GM06990 (cell line): ENCODE measurements at regions not wholly inside any gene's neighbourhood (a gene's known extent, or its start where the extent isn't known, plus 50 kb on each side); places are given as distances from the start of the nearest gene placed in this dataset.
"Not testable (repeated sequence)": the region's sequence is repeated elsewhere in the genome, so short reads cannot be mapped to it uniquely, and the experiment has no call there.

Source experiments
- DNase-seq: peaks from one replicate; pipeline ENCODE4 v3.0.0-alpha.2; 2011; ENCODE audit not compliant: insufficient read length; ENCODE audit errors: extremely low read depth
- H3K27me3 ChIP-seq: replicated peaks from 2 replicates; pipeline ENCODE4 v1.6.0; 2011; ENCODE audit warnings: low read length; ENCODE audit not compliant: control insufficient read depth, insufficient read depth
- H3K36me3 ChIP-seq: 2 replicates; pipeline ENCODE4 v1.5.1; 2011; ENCODE audit warnings: low read length; ENCODE audit not compliant: control insufficient read depth, insufficient read depth
- H3K4me3 ChIP-seq: replicated peaks from 2 replicates; pipeline ENCODE4 v1.5.1; 2011; ENCODE audit warnings: low read depth, mild to moderate bottlenecking, control low read depth, low read length
- CTCF ChIP-seq: IDR thresholded peaks from 2 replicates; pipeline ENCODE4 v1.5.1; 2011; ENCODE audit warnings: low read length, control low read depth, mild to moderate bottlenecking, inconsistent platforms; ENCODE audit not compliant: insufficient read depth, poor library complexity, severe bottlenecking

- no peaks in the 10 kb centered on the region for H3K27me3 ChIP-seq
Observed at GRCh38 chr4:116551806-116552205, 533.6 kb downstream of the TRAM1L1 start.

GRCh38 chr4:116547632-116548031 is 537.7 kb downstream of the TRAM1L1 start:
- H3K36me3 ChIP-seq: no peaks in the 10 kb centered on the region
- no peak for TF ChIP-seq CTCF
- no peaks in the 10 kb centered on the region for H3K27me3 ChIP-seq
- no peak for DNase-seq
- H3K4me3 ChIP-seq: no peak overlapping the region

More at GRCh38 chr4:116551806-116552205, 533.6 kb downstream of the TRAM1L1 start:
- Histone ChIP-seq H3K4me3 (no peak overlapping the region), H3K36me3 (no peaks in the 10 kb centered on the region)
- no peak for DNase-seq
- no peak for TF ChIP-seq CTCF

DNA sequence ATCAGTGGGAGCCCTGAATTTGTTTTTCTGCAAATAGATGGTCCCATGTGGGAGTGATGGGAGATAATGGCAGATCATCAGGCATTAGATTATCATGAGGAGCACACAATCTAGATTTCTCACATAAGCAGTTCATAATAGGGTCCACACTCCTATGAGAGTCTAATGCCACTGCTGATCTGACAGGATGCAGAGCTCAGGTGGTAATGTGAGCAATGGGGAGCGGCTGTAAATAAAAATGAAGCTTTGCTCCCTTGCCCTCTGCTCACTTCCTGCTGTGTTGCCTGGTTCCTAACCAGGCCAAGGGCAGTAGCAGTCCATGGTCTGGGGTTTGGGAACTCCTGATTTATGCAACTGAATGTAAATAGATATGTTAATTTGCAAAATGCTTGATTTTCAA is 538.6 kb downstream of the TRAM1L1 start:
- H3K27me3 ChIP-seq: no peaks in the 10 kb centered on the region
- TF ChIP-seq CTCF: no peak
- DNase-seq: no peak
- no peaks in the 10 kb centered on the region for H3K36me3 ChIP-seq
- no peak overlapping the region for H3K4me3 ChIP-seq

- TF ChIP-seq CTCF: no peak
- H3K27me3 ChIP-seq: no peaks in the 10 kb centered on the region
- no peak for DNase-seq
- no peak overlapping the region for H3K4me3 ChIP-seq
- no peaks in the 10 kb centered on the region for H3K36me3 ChIP-seq
Observed at GRCh38 chr4:116544946-116545345, 540.4 kb downstream of the TRAM1L1 start.

DNA sequence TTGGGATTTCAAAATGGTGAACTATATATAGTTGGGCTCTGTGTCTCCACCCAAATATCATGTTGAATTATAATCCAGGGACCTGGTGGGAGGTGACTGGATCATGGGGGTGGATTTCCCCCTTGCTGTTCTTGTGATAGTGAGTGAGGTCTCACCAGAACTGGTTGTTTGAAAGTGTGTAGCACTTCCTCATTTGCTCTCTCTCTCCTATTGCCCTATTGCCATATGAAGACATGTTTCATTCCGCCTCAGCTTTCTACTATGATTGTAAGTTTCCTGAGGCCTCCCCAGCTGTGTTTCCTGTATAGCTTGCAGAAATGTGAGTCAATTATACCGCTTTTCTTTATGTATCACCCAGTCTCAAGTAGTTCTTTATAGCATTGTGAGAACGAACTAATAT is 545.6 kb downstream of the TRAM1L1 start:
- Histone ChIP-seq H3K36me3 (no peaks in the 10 kb centered on the region), H3K4me3 (no peak overlapping the region), H3K27me3 (no peaks in the 10 kb centered on the region)
- no peak for DNase-seq
- TF ChIP-seq CTCF: no peak

DNA sequence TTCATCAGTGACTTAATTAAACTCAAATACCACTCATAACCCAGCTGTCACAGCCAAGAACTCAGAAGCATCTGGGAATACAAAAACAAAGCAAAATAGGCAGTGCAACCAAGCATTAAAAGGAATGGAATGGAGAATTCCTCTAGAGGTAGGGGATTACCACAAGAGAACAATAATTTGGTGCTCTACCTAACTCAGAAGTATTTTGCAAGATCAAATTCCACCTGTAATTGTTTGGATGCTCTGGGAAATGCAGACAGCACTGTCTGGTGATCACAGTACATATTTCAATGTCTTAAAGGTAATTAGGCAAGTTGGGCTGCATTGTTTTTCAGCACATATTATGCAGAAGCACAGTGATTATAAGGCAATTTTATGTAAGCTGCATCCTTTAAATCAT is 547.5 kb downstream of the TRAM1L1 start:
- Histone ChIP-seq H3K27me3 (no peaks in the 10 kb centered on the region), H3K36me3 (no peaks in the 10 kb centered on the region), H3K4me3 (no peak overlapping the region)
- TF ChIP-seq CTCF: no peak
- DNase-seq: no peak

GRCh38 chr4:116536024-116536423 is 549.4 kb downstream of the TRAM1L1 start:
- DNase-seq, H3K4me3 ChIP-seq, H3K36me3 ChIP-seq, H3K27me3 ChIP-seq: not testable (repeated sequence)
